GM12875 (cell line): ENCODE measurements at regions not wholly inside any gene's neighbourhood (a gene's known extent, or its start where the extent isn't known, plus 50 kb on each side); places are given as distances from the start of the nearest gene placed in this dataset.

Experiments used
- H3K4me3 ChIP-seq: one replicate; pipeline ENCODE4 v1.5.1; 2011; ENCODE audit warnings: low read depth, low read length, control low read depth
- CTCF ChIP-seq: IDR thresholded peaks from 2 replicates; pipeline ENCODE4 v1.5.1; 2011; ENCODE audit warnings: low read depth, mild to moderate bottlenecking, control low read depth, inconsistent platforms, low read length, moderate library complexity, borderline replicate concordance; ENCODE audit not compliant: insufficient read depth

GRCh38 chr1:232372841-232373440 is 257.0 kb downstream of the SIPA1L2 start:
- H3K4me3 ChIP-seq = no peak overlapping the region
- no peak for TF ChIP-seq CTCF

- no peak for TF ChIP-seq CTCF
- no peak overlapping the region for H3K4me3 ChIP-seq
Measured at GRCh38 chr1:232372431-232372830, 257.5 kb downstream of the SIPA1L2 start.

GRCh38 chr1:232369451-232370296 is 260.3 kb downstream of the SIPA1L2 start:
- TF ChIP-seq CTCF = no peak
- H3K4me3 ChIP-seq = no peak overlapping the region

- TF ChIP-seq CTCF = no peak
- H3K4me3 ChIP-seq = no peak overlapping the region
Measured at GRCh38 chr1:232368821-232369321, 261.1 kb downstream of the SIPA1L2 start.

- no peak overlapping the region for H3K4me3 ChIP-seq
- TF ChIP-seq CTCF = no peak
Measured at GRCh38 chr1:232367293-232367692, 262.6 kb downstream of the SIPA1L2 start.

- no peak for TF ChIP-seq CTCF
- no peak overlapping the region for H3K4me3 ChIP-seq
Measured at GRCh38 chr1:232364654-232365382, 265.1 kb downstream of the SIPA1L2 start.
